H9 (cell line): ENCODE measurements at regions not wholly inside any gene's neighbourhood (a gene's known extent, or its start where the extent isn't known, plus 50 kb on each side); places are given as distances from the start of the nearest gene placed in this dataset.

ENCODE experiments used
- DNase-seq: peaks from one replicate; pipeline ENCODE4 v3.0.0-alpha.2; 2017
- H2AFZ ChIP-seq: one replicate; pipeline ENCODE4 v1.6.1; 2013; ENCODE audit warnings: mild to moderate bottlenecking, low read length, control low read depth, moderate library complexity
- H2AK5ac ChIP-seq: 2 replicates; pipeline ENCODE4 v1.6.1; 2013; ENCODE audit warnings: low read length, control low read depth, mixed read lengths; ENCODE audit not compliant: insufficient read length
- H2BK120ac ChIP-seq: one replicate; pipeline ENCODE4 v1.6.1; 2013; ENCODE audit warnings: low read depth, mild to moderate bottlenecking, low read length, control low read depth, inconsistent platforms; ENCODE audit not compliant: poor library complexity, severe bottlenecking
- H2BK12ac ChIP-seq: 2 replicates; pipeline ENCODE4 v1.6.1; 2013; ENCODE audit warnings: low read length, control low read depth, mixed read lengths, low read depth; ENCODE audit not compliant: insufficient read length
- H2BK15ac ChIP-seq: 2 replicates; pipeline ENCODE4 v1.6.1; 2013; ENCODE audit warnings: low read depth, low read length, control low read depth
- H2BK20ac ChIP-seq: one replicate; pipeline ENCODE4 v1.6.1; 2013; ENCODE audit warnings: low read depth, mild to moderate bottlenecking, low read length, control low read depth, inconsistent platforms; ENCODE audit not compliant: poor library complexity, severe bottlenecking
- H2BK5ac ChIP-seq: 2 replicates; pipeline ENCODE4 v1.6.1; 2013; ENCODE audit warnings: low read length, control low read depth, mixed read lengths; ENCODE audit not compliant: insufficient read length
- H3K14ac ChIP-seq: 2 replicates; pipeline ENCODE4 v1.6.1; 2013; ENCODE audit warnings: low read length, control low read depth; ENCODE audit not compliant: insufficient read depth
- H3K18ac ChIP-seq: 2 replicates; pipeline ENCODE4 v1.6.1; 2013; ENCODE audit warnings: low read depth, mild to moderate bottlenecking, mixed read lengths, low read length, control low read depth; ENCODE audit not compliant: insufficient read length
- H3K23ac ChIP-seq: 2 replicates; pipeline ENCODE4 v1.6.1; 2013; ENCODE audit warnings: low read length, control low read depth, mixed read lengths, low read depth; ENCODE audit not compliant: insufficient read length
- H3K23me2 ChIP-seq: 2 replicates; pipeline ENCODE4 v1.6.1; 2013; ENCODE audit warnings: low read depth, mild to moderate bottlenecking, mixed read lengths, low read length, control low read depth; ENCODE audit not compliant: insufficient read length, poor library complexity, severe bottlenecking
- H3K27ac ChIP-seq: 2 replicates; pipeline ENCODE4 v1.5.1; 2013; ENCODE audit warnings: low read length, control low read depth, mixed read lengths, low read depth; ENCODE audit not compliant: insufficient read length
- H3K27me3 ChIP-seq: 2 replicates; pipeline ENCODE4 v1.6.1; 2013; ENCODE audit warnings: low read length, control low read depth, inconsistent platforms; ENCODE audit not compliant: insufficient read depth
- H3K4ac ChIP-seq: 2 replicates; pipeline ENCODE4 v1.6.1; 2013; ENCODE audit warnings: low read depth, mild to moderate bottlenecking, control low read depth, inconsistent platforms, low read length, moderate library complexity
- H3K4me1 ChIP-seq: 2 replicates; pipeline ENCODE4 v1.6.1; 2013; ENCODE audit warnings: low read length, control low read depth, inconsistent platforms; ENCODE audit not compliant: insufficient read depth
- H3K4me2 ChIP-seq: 2 replicates; pipeline ENCODE4 v1.6.1; 2013; ENCODE audit warnings: low read length, control low read depth, mixed read lengths; ENCODE audit not compliant: insufficient read length, insufficient read depth
- H3K56ac ChIP-seq: 2 replicates; pipeline ENCODE4 v1.6.1; 2013; ENCODE audit warnings: low read depth, mild to moderate bottlenecking, mixed read lengths, low read length, control low read depth; ENCODE audit not compliant: insufficient read length
- H3K79me1 ChIP-seq: 2 replicates; pipeline ENCODE4 v1.6.1; 2013; ENCODE audit warnings: low read depth, mild to moderate bottlenecking, moderate library complexity, low read length, control low read depth, inconsistent platforms; ENCODE audit not compliant: insufficient read depth, poor library complexity, severe bottlenecking
- H3K79me2 ChIP-seq: 2 replicates; pipeline ENCODE4 v1.6.1; 2013; ENCODE audit warnings: low read length, control low read depth, inconsistent platforms; ENCODE audit not compliant: insufficient read depth
- H3K9ac ChIP-seq: 2 replicates; pipeline ENCODE4 v1.6.1; 2013; ENCODE audit warnings: low read length, control low read depth, mixed read lengths; ENCODE audit not compliant: insufficient read length; ENCODE audit errors: extremely low read depth
- H3K9me3 ChIP-seq: one replicate; pipeline ENCODE4 v1.6.1; 2013; ENCODE audit warnings: low read depth, low read length, inconsistent platforms; ENCODE audit not compliant: control insufficient read depth
- H3T11ph ChIP-seq: one replicate; pipeline ENCODE4 v1.6.1; 2013; ENCODE audit warnings: mild to moderate bottlenecking, low read length, control low read depth, inconsistent platforms
- H4K20me1 ChIP-seq: one replicate; pipeline ENCODE4 v1.6.1; 2013; ENCODE audit not compliant: control insufficient read depth, insufficient read length, insufficient read depth
- H4K5ac ChIP-seq: 2 replicates; pipeline ENCODE4 v1.6.1; 2013; ENCODE audit warnings: low read depth, mild to moderate bottlenecking, mixed read lengths, low read length, control low read depth; ENCODE audit not compliant: insufficient read length
- H4K8ac ChIP-seq: replicated peaks from 2 replicates; pipeline ENCODE4 v1.6.1; 2013; ENCODE audit warnings: low read length, control low read depth, mixed read lengths, low read depth; ENCODE audit not compliant: insufficient read length
- H4K91ac ChIP-seq: 2 replicates; pipeline ENCODE4 v1.6.1; 2013; ENCODE audit warnings: low read depth, mild to moderate bottlenecking, moderate library complexity, mixed read lengths, low read length, control low read depth; ENCODE audit not compliant: insufficient read length
- H3K27ac Mint-ChIP-seq, 3 experiments: 2 replicates in 2 of 3; 3 replicates in 1 of 3; pipeline ENCODE4 v1.8.0; 2020 to 2021; ENCODE audit warnings: mixed read lengths in 3 of 3, mild to moderate bottlenecking in 1 of 3, moderate library complexity in 1 of 3
- H3K27me3 Mint-ChIP-seq: 2 replicates; pipeline ENCODE4 v1.8.0; 2021; ENCODE audit warnings: low read depth, mild to moderate bottlenecking, moderate library complexity, mixed read lengths
- H3K36me3 Mint-ChIP-seq, 3 experiments: 2 replicates in 2 of 3; 3 replicates in 1 of 3; pipeline ENCODE4 v1.8.0; 2020 to 2021; ENCODE audit warnings: low read depth in 3 of 3, mixed read lengths in 3 of 3; ENCODE audit not compliant: insufficient read depth in 1 of 3
- H3K4me1 Mint-ChIP-seq, 2 experiments: 2 replicates each; pipeline ENCODE4 v1.8.0; 2020; ENCODE audit warnings: mixed read lengths in 2 of 2
- H3K4me3 Mint-ChIP-seq, 2 experiments: 2 replicates in 1 of 2; 3 replicates in 1 of 2; pipeline ENCODE4 v1.8.0; 2020 to 2021; ENCODE audit warnings: mild to moderate bottlenecking in 2 of 2, mixed read lengths in 2 of 2, moderate library complexity in 1 of 2
- H3K9me3 Mint-ChIP-seq, 2 experiments: 2 replicates in 1 of 2; 3 replicates in 1 of 2; pipeline ENCODE4 v1.8.0; 2020; ENCODE audit warnings: mild to moderate bottlenecking in 2 of 2, mixed read lengths in 2 of 2, moderate library complexity in 1 of 2
- WGBS: extraction: QIAGEN DNeasy Blood & Tissue Kit; methylation state at CpG from one replicate; pipeline ENCODE4 v1.1.7; 2013; ENCODE audit warnings: missing lambda C conversion rate, low lambda C conversion rate, mixed read lengths; ENCODE audit not compliant: insufficient read length; ENCODE audit errors: extremely low coverage; 5-methylcytosine and 5-hydroxymethylcytosine counted together
- TF ChIP-seq, protein P1 (sequence below): fragments of 200-600 bp; sonication (generic); conservative IDR thresholded peaks from 3 replicates; pipeline ENCODE4 v1.8.0; 2021; ENCODE audit warnings: antibody characterized with exemption, mild to moderate bottlenecking

DNA sequence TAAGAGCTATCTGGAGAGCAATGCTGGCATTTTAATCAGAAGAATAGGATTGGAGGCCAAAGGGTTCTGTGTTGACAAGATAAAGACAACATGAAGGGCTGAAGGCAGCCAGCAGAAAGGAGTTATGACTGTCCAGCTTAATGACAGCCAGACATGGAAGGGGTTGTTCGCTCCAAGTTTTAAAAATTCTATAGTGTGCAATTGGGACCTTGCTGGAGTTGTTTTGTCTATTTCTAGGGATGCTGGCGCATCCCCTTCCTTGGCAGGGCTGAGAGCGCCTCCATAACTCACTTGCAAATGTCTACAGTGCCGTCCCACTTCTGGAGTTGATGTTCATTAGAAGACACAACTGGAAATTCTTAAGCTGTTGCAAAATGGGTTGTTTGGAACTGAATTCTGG lies 200.7 kb downstream of the TLE3 start:
- Mint-ChIP-seq H3K4me1 (peaks cover 12 to 13% of the 10 kb centered on the region in 2 experiments), H3K9me3 (no peaks in the 10 kb centered on the region), H3K27me3 (peaks cover 15% of the 10 kb centered on the region), H3K36me3 (no peaks in the 10 kb centered on the region), H3K4me3 (no peak overlapping the region), H3K27ac (no peak overlapping the region)
- Histone ChIP-seq H2BK120ac (no peak overlapping the region), H3K4me2 (no peak overlapping the region), H3K9ac (no peak overlapping the region), H3K23ac (no peak overlapping the region), H3K18ac (no peak overlapping the region), H3T11ph (no peak overlapping the region), H3K23me2 (no peaks in the 10 kb centered on the region), H3K79me1 (no peaks in the 10 kb centered on the region), H3K14ac (no peak overlapping the region), H3K27ac (no peak overlapping the region), H2AK5ac (no peak overlapping the region), H3K9me3 (no peaks in the 10 kb centered on the region), H4K20me1 (no peaks in the 10 kb centered on the region), H2BK20ac (no peak overlapping the region), H2AFZ (no peak overlapping the region), H3K4ac (no peak overlapping the region), H3K27me3 (no peaks in the 10 kb centered on the region), H3K4me1 (no peaks in the 10 kb centered on the region), H3K56ac (no peak overlapping the region), H2BK15ac (no peak overlapping the region), H3K79me2 (no peaks in the 10 kb centered on the region), H2BK12ac (no peak overlapping the region), H4K5ac (no peak overlapping the region), H4K8ac (no peak overlapping the region), H4K91ac (no peak overlapping the region), H2BK5ac (no peak overlapping the region)
- DNase-seq: no peak
- WGBS: no CpG with 5 or more reads among the region's 4 CpGs
- TF ChIP-seq, protein P1, sequence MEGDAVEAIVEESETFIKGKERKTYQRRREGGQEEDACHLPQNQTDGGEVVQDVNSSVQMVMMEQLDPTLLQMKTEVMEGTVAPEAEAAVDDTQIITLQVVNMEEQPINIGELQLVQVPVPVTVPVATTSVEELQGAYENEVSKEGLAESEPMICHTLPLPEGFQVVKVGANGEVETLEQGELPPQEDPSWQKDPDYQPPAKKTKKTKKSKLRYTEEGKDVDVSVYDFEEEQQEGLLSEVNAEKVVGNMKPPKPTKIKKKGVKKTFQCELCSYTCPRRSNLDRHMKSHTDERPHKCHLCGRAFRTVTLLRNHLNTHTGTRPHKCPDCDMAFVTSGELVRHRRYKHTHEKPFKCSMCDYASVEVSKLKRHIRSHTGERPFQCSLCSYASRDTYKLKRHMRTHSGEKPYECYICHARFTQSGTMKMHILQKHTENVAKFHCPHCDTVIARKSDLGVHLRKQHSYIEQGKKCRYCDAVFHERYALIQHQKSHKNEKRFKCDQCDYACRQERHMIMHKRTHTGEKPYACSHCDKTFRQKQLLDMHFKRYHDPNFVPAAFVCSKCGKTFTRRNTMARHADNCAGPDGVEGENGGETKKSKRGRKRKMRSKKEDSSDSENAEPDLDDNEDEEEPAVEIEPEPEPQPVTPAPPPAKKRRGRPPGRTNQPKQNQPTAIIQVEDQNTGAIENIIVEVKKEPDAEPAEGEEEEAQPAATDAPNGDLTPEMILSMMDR: no peak
